ENCODE measurements at regions not wholly inside any gene's neighbourhood (a gene's known extent, or its start where the extent isn't known, plus 50 kb on each side); places are given as distances from the start of the nearest gene placed in this dataset.

DNA sequence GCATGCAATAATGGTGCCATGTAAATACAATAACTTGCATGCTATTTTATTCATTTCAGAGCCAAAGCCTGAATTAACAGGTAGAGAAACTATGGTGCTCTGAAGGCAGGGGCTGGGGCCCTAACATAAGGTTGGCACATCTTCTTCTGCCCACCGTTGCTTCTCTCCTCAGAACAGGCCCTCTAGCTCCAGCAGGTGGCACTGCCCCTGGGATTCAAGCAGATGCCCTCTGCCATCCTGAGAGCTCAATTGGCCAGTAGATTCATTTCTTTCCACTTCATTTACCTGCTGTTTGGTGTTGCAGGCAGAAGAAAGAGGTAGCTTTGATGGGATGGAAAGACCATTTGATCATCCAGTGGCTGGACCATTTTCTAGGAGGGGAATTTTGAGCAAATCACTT lies 130.5 kb downstream of the FOXB1 start:
- TF ChIP-seq BHLHE40 (IDR thresholded peaks at IDR 0.05; ENCODE audit: borderline replicate concordance), result no peak
- TF ChIP-seq SUZ12 (IDR thresholded peaks at IDR 0.05), result no peak
- TF ChIP-seq FOXM1 (IDR thresholded peaks at IDR 0.05; ENCODE audit: borderline replicate concordance), result no peak
- TF ChIP-seq, protein P1, sequence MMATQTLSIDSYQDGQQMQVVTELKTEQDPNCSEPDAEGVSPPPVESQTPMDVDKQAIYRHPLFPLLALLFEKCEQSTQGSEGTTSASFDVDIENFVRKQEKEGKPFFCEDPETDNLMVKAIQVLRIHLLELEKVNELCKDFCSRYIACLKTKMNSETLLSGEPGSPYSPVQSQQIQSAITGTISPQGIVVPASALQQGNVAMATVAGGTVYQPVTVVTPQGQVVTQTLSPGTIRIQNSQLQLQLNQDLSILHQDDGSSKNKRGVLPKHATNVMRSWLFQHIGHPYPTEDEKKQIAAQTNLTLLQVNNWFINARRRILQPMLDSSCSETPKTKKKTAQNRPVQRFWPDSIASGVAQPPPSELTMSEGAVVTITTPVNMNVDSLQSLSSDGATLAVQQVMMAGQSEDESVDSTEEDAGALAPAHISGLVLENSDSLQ (IDR thresholded peaks at IDR 0.05), result no peak
